Heart left ventricle (tissue), 16 donors: ENCODE measurements at regions not wholly inside any gene's neighbourhood (a gene's known extent, or its start where the extent isn't known, plus 50 kb on each side); places are given as distances from the start of the nearest gene placed in this dataset.
"Not testable (repeated sequence)": the region's sequence is repeated elsewhere in the genome, so short reads cannot be mapped to it uniquely, and the experiment has no call there.

Source experiments
- ATAC-seq, 4 donors: fragments of 200-7000 bp; cut with Tn5 transposase; one replicate each; pipeline ENCODE4 v1.9.1; 2020 to 2022; ENCODE audit warnings: moderate library complexity in 4 of 4, mild to moderate bottlenecking in 3 of 4, moderate number of reproducible peaks in 1 of 4
- DNase-seq, 5 donors: peaks; one replicate each; pipeline ENCODE4 v3.0.0-alpha.2; 2020
- H3K27ac ChIP-seq, 12 donors: fragments of 200-600 bp; sonication (generic) in 4 of 12; one replicate each; pipeline versions ENCODE4 v1.5.0 to v1.8.0; 2016 to 2022; ENCODE audit warnings: mild to moderate bottlenecking in 2 of 12
- H3K27me3 ChIP-seq, 9 donors: fragments of 200-600 bp; sonication (generic) in 2 of 9; one replicate each; pipeline versions ENCODE4 v1.5.1 to v1.8.0; 2016 to 2022; ENCODE audit warnings: mild to moderate bottlenecking in 3 of 9
- H3K36me3 ChIP-seq, 9 donors: fragments of 200-600 bp; sonication (generic) in 2 of 9; one replicate each; pipeline versions ENCODE4 v1.5.0 to v1.8.0; 2018 to 2022; ENCODE audit warnings: mild to moderate bottlenecking in 2 of 9
- H3K4me1 ChIP-seq, 12 donors: fragments of 200-600 bp; sonication (generic) in 4 of 12; one replicate each; pipeline versions ENCODE4 v1.5.0 to v1.8.0; 2016 to 2022; ENCODE audit warnings: mild to moderate bottlenecking in 3 of 12
- H3K4me3 ChIP-seq, 12 donors: fragments of 200-600 bp; sonication (generic) in 4 of 12; one replicate each; pipeline versions ENCODE4 v1.5.0 to v1.8.0; 2017 to 2022; ENCODE audit warnings: mild to moderate bottlenecking in 9 of 12, moderate library complexity in 4 of 12
- H3K9me3 ChIP-seq, 12 donors: fragments of 200-600 bp; sonication (generic) in 4 of 12; one replicate each; pipeline versions ENCODE4 v1.5.0 to v1.8.0; 2016 to 2022; ENCODE audit warnings: mild to moderate bottlenecking in 1 of 12
- CTCF ChIP-seq, 12 donors: fragments of 200-600 bp; sonication (generic) in 4 of 12; IDR thresholded peaks; one replicate each; pipeline versions ENCODE4 v1.5.0 to v1.8.0; 2018 to 2022; ENCODE audit warnings: antibody characterized with exemption in 12 of 12, mild to moderate bottlenecking in 5 of 12
- POLR2A ChIP-seq, 2 donors: fragments of 450-650 bp; IDR thresholded peaks; one replicate each; pipeline ENCODE4 v1.6.1; 2017; ENCODE audit warnings: antibody characterized with exemption in 2 of 2, mild to moderate bottlenecking in 2 of 2, moderate library complexity in 2 of 2
- WGBS, 4 donors: extraction: QIAGEN DNeasy Blood & Tissue Kit in 2 of 4; methylation state at CpG; one replicate each; pipeline versions ENCODE4 v1.1.5 to v1.1.7; 2013 to 2018; 5-methylcytosine and 5-hydroxymethylcytosine counted together
- intact Hi-C, 10 donors: fragments of 100-400 bp; cut with DNase I; formaldehyde crosslinking; loops; one replicate each; pipeline versions ENCODE4 v1.11.1 to v1.14.2; 2022
- donor health status: ischemic (EF 13 %, LVEDD 7.1; RV severe dilation, severe dysfunction).
- donor health status: healthy with polysubstance abuse.
- donor health status: DM: no; HTN: yes; CAD: no.
- donor health status: DM: no; HTN: no; CAD: no.
- donor health status: ischemic (EF 25% LVEDD 6.9; RV normal size, moderate dysfunction).
- donor health status: ischemic (EF 25% LVEDD 5.7; RV mildly dilated, moderate dysfunction).
- donor health status: healthy.
- donor health status: DM: yes; HTN: yes; CAD: no.
- donor health status: ischemic (EF 35%, LVEDD 5.7; RV mildly dilated, moderate dysfunction).
- donor health status: nonischemic (EF 11% LVEDD 7.7; RV severe dilation, severe dysfunction).
- donor health status: DM: yes; HTN: yes; CAD: no.
- donor health status: PGD.
- donor health status: ischemic (EF 29% LVEDD 5.4; RV normal size, mild dysfunction).
- donor health status: nonischemic (EF 23%, LVEDD 6.1; RV moderate dilation, normal function).

DNA sequence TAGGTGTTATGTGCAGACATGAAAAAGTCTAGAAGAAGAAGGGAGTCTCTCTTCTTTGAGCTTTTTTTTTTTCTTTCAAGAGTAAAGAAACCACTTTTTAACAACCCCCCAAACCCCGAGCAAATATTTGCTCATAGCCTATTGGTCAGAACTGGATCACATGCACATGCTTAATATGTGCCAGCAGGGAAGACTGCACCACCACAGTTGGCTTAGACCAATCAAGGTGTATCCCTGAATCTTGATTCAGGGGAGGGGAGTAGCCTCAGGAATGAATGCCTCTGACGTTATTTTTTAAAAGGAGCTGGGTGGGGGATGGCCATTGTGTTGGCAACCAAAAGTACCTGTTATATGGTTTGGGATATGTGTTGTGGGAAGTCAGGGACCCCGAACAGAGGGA lies 171.4 kb upstream of the NABP1 start:
- Histone ChIP-seq H3K27ac (no peak overlapping the region), H3K9me3 (peaks cover 0 to 12% (median 0%) of the 10 kb centered on the region in 12 donors), H3K4me3 (no peak overlapping the region), H3K27me3 (no peaks in the 10 kb centered on the region), H3K4me1 (peaks cover 0 to 2% (median 0%) of the 10 kb centered on the region in 12 donors), H3K36me3 (no peaks in the 10 kb centered on the region)
- 73 to 95% (median 78%) methylated on average over 3 of the region's 3 CpGs for WGBS, 4 donors
- intact Hi-C loops, result no loop called here
- no peak for DNase-seq
- TF ChIP-seq CTCF (IDR thresholded peaks at IDR 0.05) (no peak), POLR2A (IDR thresholded peaks at IDR 0.05) (no peak)
- ATAC-seq, result no peak

GRCh38 chr2:191507252-191507853 lies 170.6 kb upstream of the NABP1 start:
- H3K27me3 ChIP-seq, ATAC-seq, DNase-seq, H3K4me3 ChIP-seq, H3K4me1 ChIP-seq, H3K36me3 ChIP-seq, intact Hi-C loops, H3K27ac ChIP-seq: not testable (repeated sequence)
- peaks cover 0 to 12% (median 0%) of the 10 kb centered on the region in 12 donors for H3K9me3 ChIP-seq
- 86 to 92% (median 89%) methylated on average over 8 of the region's 8 CpGs for WGBS, 4 donors

GRCh38 chr2:191508738-191509137 lies 169.2 kb upstream of the NABP1 start:
- Histone ChIP-seq H3K27me3 (no peaks in the 10 kb centered on the region), H3K9me3 (peaks cover 0 to 12% (median 0%) of the 10 kb centered on the region in 12 donors), H3K4me1 (no peaks in the 10 kb centered on the region), H3K4me3 (no peak overlapping the region), H3K36me3 (no peaks in the 10 kb centered on the region), H3K27ac (no peak overlapping the region)
- TF ChIP-seq CTCF (IDR thresholded peaks at IDR 0.05) (no peak), POLR2A (IDR thresholded peaks at IDR 0.05) (no peak)
- DNase-seq, result no peak
- intact Hi-C loops, result no loop called here
- 82 to 88% (median 87%) methylated on average over 5 of the region's 5 CpGs for WGBS, 4 donors
- ATAC-seq, result no peak

GRCh38 chr2:191512216-191512835 lies 165.6 kb upstream of the NABP1 start:
- Histone ChIP-seq H3K9me3 (peaks cover 0 to 8% (median 0%) of the 10 kb centered on the region in 12 donors), H3K36me3 (no peaks in the 10 kb centered on the region), H3K27me3 (no peaks in the 10 kb centered on the region), H3K4me3 (no peak overlapping the region), H3K4me1 (peaks cover 0 to 15% (median 0%) of the 10 kb centered on the region in 12 donors), H3K27ac (no peak overlapping the region)
- 90 to 95% (median 93%) methylated on average over 7 of the region's 7 CpGs for WGBS, 4 donors
- DNase-seq (no peak), ATAC-seq (no peak)
- intact Hi-C loops, result loop anchor here in 2 of 10 donors (10.0 kb wide), 1 partner anchor 458 kb away; no protein-coding TSS in a partner anchor
- no peak for TF ChIP-seq POLR2A (IDR thresholded peaks at IDR 0.05)
- TF ChIP-seq CTCF (IDR thresholded peaks at IDR 0.05), result no peak
